ENCODE measurements at regions not wholly inside any gene's neighbourhood (a gene's known extent, or its start where the extent isn't known, plus 50 kb on each side); places are given as distances from the start of the nearest gene placed in this dataset.
A peak's percentile ranks its signal among the peaks of the same experiment; 100 is the strongest.
"Not testable (repeated sequence)": the region's sequence is repeated elsewhere in the genome, so short reads cannot be mapped to it uniquely, and the experiment has no call there.

GRCh38 chr11:110347660-110348059, 51.2 kb upstream of the RDX start:
- no peak for DNase-seq (ENCODE audit: low read depth)

GRCh38 chr11:110349138-110349996, 53.0 kb upstream of the RDX start:
- peak; percentile 16 for DNase-seq (ENCODE audit: low read depth)

- DNase-seq (ENCODE audit: low read depth) = not testable (repeated sequence)
Observed at GRCh38 chr11:110349997-110350383, 53.6 kb upstream of the RDX start.

GRCh38 chr11:110355011-110355744, 58.8 kb upstream of the RDX start:
- no peak for DNase-seq (ENCODE audit: low read depth)

- DNase-seq (ENCODE audit: low read depth) = peak; percentile 84
Observed at GRCh38 chr11:110356762-110357671, 60.6 kb upstream of the RDX start.

GRCh38 chr11:110358336-110358735, 61.9 kb upstream of the RDX start:
- no peak for DNase-seq (ENCODE audit: low read depth)

GRCh38 chr11:110360781-110361408, 64.5 kb upstream of the RDX start:
- DNase-seq (ENCODE audit: low read depth) = not testable (repeated sequence)

- no peak for DNase-seq (ENCODE audit: low read depth)
Observed at GRCh38 chr11:110362971-110363509, 66.6 kb upstream of the RDX start.

GRCh38 chr11:110366291-110366690, 63.5 kb upstream of the FDX1 start:
- DNase-seq (ENCODE audit: low read depth) = peak; percentile 66

- DNase-seq (ENCODE audit: low read depth) = peak; percentile 14
Observed at GRCh38 chr11:110367571-110367970, 62.2 kb upstream of the FDX1 start.

GRCh38 chr11:110371084-110371483, 58.7 kb upstream of the FDX1 start:
- no peak for DNase-seq (ENCODE audit: low read depth)

- DNase-seq (ENCODE audit: low read depth) = peak; percentile 82
Observed at GRCh38 chr11:110373051-110373702, 56.6 kb upstream of the FDX1 start.

- peak; percentile 54 for DNase-seq (ENCODE audit: low read depth)
Observed at GRCh38 chr11:110374921-110375320, 54.8 kb upstream of the FDX1 start.

- no peak for DNase-seq (ENCODE audit: low read depth)
Observed at GRCh38 chr11:110375351-110375750, 54.4 kb upstream of the FDX1 start.

- no peak for DNase-seq (ENCODE audit: low read depth)
Observed at GRCh38 chr11:110376021-110376420, 53.7 kb upstream of the FDX1 start.

GRCh38 chr11:110376711-110377324, 52.9 kb upstream of the FDX1 start:
- DNase-seq (ENCODE audit: low read depth) = peak; percentile 90

- no peak for DNase-seq (ENCODE audit: low read depth)
Observed at GRCh38 chr11:110377434-110377833, 52.3 kb upstream of the FDX1 start.

- DNase-seq (ENCODE audit: low read depth) = no peak
Observed at GRCh38 chr11:110379261-110379660, 50.5 kb upstream of the FDX1 start.

- DNase-seq (ENCODE audit: low read depth) = no peak
Observed at GRCh38 chr11:110379936-110380335, 49.8 kb upstream of the FDX1 start.

Measured in iris pigment epithelial cell (primary cell).